ENCODE measurements at regions not wholly inside any gene's neighbourhood (a gene's known extent, or its start where the extent isn't known, plus 50 kb on each side); places are given as distances from the start of the nearest gene placed in this dataset.
"Not testable (repeated sequence)": the region's sequence is repeated elsewhere in the genome, so short reads cannot be mapped to it uniquely, and the experiment has no call there.

DNA sequence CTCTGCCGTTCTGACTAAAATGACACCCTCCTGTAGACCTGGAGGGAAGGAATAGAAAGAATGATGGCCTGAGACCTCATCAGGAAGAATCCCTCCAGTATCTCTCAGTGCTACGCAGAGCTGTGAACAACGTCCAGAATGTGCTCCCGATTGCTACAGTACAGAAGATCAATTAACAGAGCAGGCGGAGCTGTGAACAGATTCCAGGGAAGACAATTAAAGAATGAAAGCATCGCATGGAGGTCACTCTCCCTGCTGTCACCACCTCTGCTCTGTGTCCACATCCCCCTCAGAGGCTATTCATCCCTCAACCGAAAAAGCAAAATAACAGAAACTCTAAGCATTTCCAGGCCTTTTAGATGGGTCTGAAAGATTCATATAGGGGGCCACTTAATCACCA, 481.0 kb downstream of the EIPR1 start:
- peaks cover 17% of the 10 kb centered on the region for H3K4me1 ChIP-seq (ENCODE audit: control insufficient read depth, low read length)
- no peaks in the 10 kb centered on the region for H3K27me3 ChIP-seq (ENCODE audit: control insufficient read depth, low read length)
- H4K20me1 ChIP-seq (ENCODE audit: control insufficient read depth, insufficient read depth, low read depth, low read length), result no peaks in the 10 kb centered on the region
- H3K36me3 ChIP-seq (ENCODE audit: control insufficient read depth, low read length), result no peaks in the 10 kb centered on the region
- H3K4me3 ChIP-seq (ENCODE audit: low read length), result no peak overlapping the region
- no peaks in the 10 kb centered on the region for H3K9me2 ChIP-seq (replicated peaks; ENCODE audit: control insufficient read depth, low read length)
- no peak overlapping the region for H3K27ac ChIP-seq (ENCODE audit: low read depth, low read length)
- H3K4me2 ChIP-seq (ENCODE audit: low read length), result no peak overlapping the region
- TF ChIP-seq EZH2phosphoT487 (IDR thresholded peaks at IDR 0.05; ENCODE audit: borderline replicate concordance, low read length), result no peak
- TF ChIP-seq, protein P1, sequence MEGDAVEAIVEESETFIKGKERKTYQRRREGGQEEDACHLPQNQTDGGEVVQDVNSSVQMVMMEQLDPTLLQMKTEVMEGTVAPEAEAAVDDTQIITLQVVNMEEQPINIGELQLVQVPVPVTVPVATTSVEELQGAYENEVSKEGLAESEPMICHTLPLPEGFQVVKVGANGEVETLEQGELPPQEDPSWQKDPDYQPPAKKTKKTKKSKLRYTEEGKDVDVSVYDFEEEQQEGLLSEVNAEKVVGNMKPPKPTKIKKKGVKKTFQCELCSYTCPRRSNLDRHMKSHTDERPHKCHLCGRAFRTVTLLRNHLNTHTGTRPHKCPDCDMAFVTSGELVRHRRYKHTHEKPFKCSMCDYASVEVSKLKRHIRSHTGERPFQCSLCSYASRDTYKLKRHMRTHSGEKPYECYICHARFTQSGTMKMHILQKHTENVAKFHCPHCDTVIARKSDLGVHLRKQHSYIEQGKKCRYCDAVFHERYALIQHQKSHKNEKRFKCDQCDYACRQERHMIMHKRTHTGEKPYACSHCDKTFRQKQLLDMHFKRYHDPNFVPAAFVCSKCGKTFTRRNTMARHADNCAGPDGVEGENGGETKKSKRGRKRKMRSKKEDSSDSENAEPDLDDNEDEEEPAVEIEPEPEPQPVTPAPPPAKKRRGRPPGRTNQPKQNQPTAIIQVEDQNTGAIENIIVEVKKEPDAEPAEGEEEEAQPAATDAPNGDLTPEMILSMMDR (IDR thresholded peaks at IDR 0.05; ENCODE audit: low read depth, low read length, poor library complexity, severe bottlenecking), result no peak
- no peaks in the 10 kb centered on the region for H3K9me3 ChIP-seq (ENCODE audit: control insufficient read depth, insufficient read depth, low read length)
- H3K79me2 ChIP-seq (ENCODE audit: control insufficient read depth, low read length), result no peaks in the 10 kb centered on the region
- H3F3A ChIP-seq (ENCODE audit: control insufficient read depth, insufficient read depth), result peaks cover 2% of the 10 kb centered on the region; the same call in 1 of the 2 replicates

DNA sequence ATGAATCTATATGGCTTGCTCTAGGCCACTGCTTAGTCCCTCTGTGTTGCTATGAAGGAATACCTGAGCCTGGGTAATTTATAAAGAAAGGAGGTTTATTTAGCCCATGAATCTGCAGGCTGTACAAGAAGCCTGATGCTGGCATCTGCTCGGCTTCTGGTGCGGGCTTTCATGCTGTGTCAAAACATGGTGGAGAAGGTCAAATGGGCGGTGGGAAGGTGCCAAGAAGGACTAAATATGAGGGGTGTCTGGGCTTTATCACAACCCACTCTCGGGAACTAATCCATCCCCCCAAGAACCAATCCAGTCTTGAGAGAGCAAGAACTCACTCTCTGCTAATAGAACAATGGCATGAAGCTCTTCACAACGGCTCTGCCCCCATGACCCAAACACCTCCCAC, 481.6 kb downstream of the EIPR1 start:
- H3K9me2 ChIP-seq (replicated peaks; ENCODE audit: control insufficient read depth, low read length), result no peaks in the 10 kb centered on the region
- TF ChIP-seq, protein P1 (IDR thresholded peaks at IDR 0.05; ENCODE audit: low read depth, low read length, poor library complexity, severe bottlenecking), result no peak
- TF ChIP-seq EZH2phosphoT487 (IDR thresholded peaks at IDR 0.05; ENCODE audit: borderline replicate concordance, low read length), result no peak
- no peak overlapping the region for H3K27ac ChIP-seq (ENCODE audit: low read depth, low read length)
- H3K27me3 ChIP-seq (ENCODE audit: control insufficient read depth, low read length), result no peaks in the 10 kb centered on the region
- no peak overlapping the region for H3K4me2 ChIP-seq (ENCODE audit: low read length)
- H3F3A ChIP-seq (ENCODE audit: control insufficient read depth, insufficient read depth), result no peaks in the 10 kb centered on the region
- no peaks in the 10 kb centered on the region for H4K20me1 ChIP-seq (ENCODE audit: control insufficient read depth, insufficient read depth, low read depth, low read length)
- no peak overlapping the region for H3K4me3 ChIP-seq (ENCODE audit: low read length)
- no peaks in the 10 kb centered on the region for H3K79me2 ChIP-seq (ENCODE audit: control insufficient read depth, low read length)
- no peaks in the 10 kb centered on the region for H3K36me3 ChIP-seq (ENCODE audit: control insufficient read depth, low read length)
- no peaks in the 10 kb centered on the region for H3K9me3 ChIP-seq (ENCODE audit: control insufficient read depth, insufficient read depth, low read length)
- H3K4me1 ChIP-seq (ENCODE audit: control insufficient read depth, low read length), result peaks cover 11% of the 10 kb centered on the region

DNA sequence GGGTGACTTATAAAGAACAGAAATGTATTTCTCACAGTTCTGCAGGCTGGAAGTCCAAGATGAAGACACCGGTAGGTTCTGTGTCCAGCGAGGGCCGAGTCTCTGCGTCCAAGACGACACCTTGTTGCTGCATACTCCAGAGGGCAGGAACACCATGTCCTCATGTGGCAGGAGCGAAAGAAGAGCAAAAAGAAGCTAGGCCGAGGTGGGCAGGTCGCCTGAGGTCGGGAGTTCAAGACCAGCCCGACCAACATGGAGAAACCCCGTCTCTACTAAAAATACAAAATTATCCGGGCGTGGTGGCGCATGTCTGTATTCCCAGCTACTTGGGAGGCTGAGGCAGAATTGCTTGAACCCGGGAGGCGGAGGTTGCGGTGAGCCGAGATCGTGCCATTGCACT, 483.6 kb downstream of the EIPR1 start:
- not testable (repeated sequence) for H3K9me3 ChIP-seq (ENCODE audit: control insufficient read depth, insufficient read depth, low read length); H3K4me1 ChIP-seq (ENCODE audit: control insufficient read depth, low read length); H3K4me3 ChIP-seq (ENCODE audit: low read length); H3F3A ChIP-seq (ENCODE audit: control insufficient read depth, insufficient read depth); H3K4me2 ChIP-seq (ENCODE audit: low read length); H3K36me3 ChIP-seq (ENCODE audit: control insufficient read depth, low read length); H3K79me2 ChIP-seq (ENCODE audit: control insufficient read depth, low read length); H4K20me1 ChIP-seq (ENCODE audit: control insufficient read depth, insufficient read depth, low read depth, low read length); H3K9me2 ChIP-seq (replicated peaks; ENCODE audit: control insufficient read depth, low read length); H3K27me3 ChIP-seq (ENCODE audit: control insufficient read depth, low read length); H3K27ac ChIP-seq (ENCODE audit: low read depth, low read length)

DNA sequence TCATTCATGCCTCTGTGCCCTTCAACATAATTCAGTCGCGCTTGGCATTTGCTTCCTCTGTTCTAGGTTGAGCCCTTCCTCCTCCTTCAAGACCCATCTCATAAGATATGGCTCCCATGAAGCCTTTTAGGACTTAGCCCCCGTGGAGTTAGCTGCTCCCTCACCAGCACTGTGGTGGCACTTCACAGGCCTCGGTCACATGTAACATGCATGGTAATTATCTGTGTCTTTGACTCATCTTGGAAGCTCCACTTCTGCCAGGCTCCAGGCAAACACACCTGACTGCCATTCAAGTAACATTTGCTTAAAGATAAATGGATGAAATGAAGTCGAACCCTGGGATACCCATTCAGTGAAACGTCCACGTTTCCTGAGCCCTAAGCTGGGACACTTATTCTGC, 484.7 kb downstream of the EIPR1 start:
- H3K4me2 ChIP-seq (ENCODE audit: low read length), result no peak overlapping the region
- no peaks in the 10 kb centered on the region for H3K79me2 ChIP-seq (ENCODE audit: control insufficient read depth, low read length)
- H3F3A ChIP-seq (ENCODE audit: control insufficient read depth, insufficient read depth), result no peaks in the 10 kb centered on the region
- TF ChIP-seq EZH2phosphoT487 (IDR thresholded peaks at IDR 0.05; ENCODE audit: borderline replicate concordance, low read length), result no peak
- TF ChIP-seq, protein P1 (IDR thresholded peaks at IDR 0.05; ENCODE audit: low read depth, low read length, poor library complexity, severe bottlenecking), result no peak
- no peaks in the 10 kb centered on the region for H3K27me3 ChIP-seq (ENCODE audit: control insufficient read depth, low read length)
- no peak overlapping the region for H3K27ac ChIP-seq (ENCODE audit: low read depth, low read length)
- H3K9me2 ChIP-seq (replicated peaks; ENCODE audit: control insufficient read depth, low read length), result no peaks in the 10 kb centered on the region
- no peak overlapping the region for H3K4me3 ChIP-seq (ENCODE audit: low read length)
- no peaks in the 10 kb centered on the region for H3K4me1 ChIP-seq (ENCODE audit: control insufficient read depth, low read length)
- H3K36me3 ChIP-seq (ENCODE audit: control insufficient read depth, low read length), result no peaks in the 10 kb centered on the region
- H3K9me3 ChIP-seq (ENCODE audit: control insufficient read depth, insufficient read depth, low read length), result no peaks in the 10 kb centered on the region
- H4K20me1 ChIP-seq (ENCODE audit: control insufficient read depth, insufficient read depth, low read depth, low read length), result no peaks in the 10 kb centered on the region

Data from DOHH2 (cell line).